Neural cell (in vitro differentiated cells): ENCODE measurements at regions not wholly inside any gene's neighbourhood (a gene's known extent, or its start where the extent isn't known, plus 50 kb on each side); places are given as distances from the start of the nearest gene placed in this dataset.

Source experiments
- H2AFZ ChIP-seq: fragments of 200-600, 300-800 bp; sonication (generic), shearing (Covaris generic); 2 replicates; pipeline ENCODE4 v1.6.0; 2014; ENCODE audit warnings: low read depth, mild to moderate bottlenecking, antibody characterized with exemption, low read length, moderate library complexity
- H3F3A ChIP-seq: fragments of 200-600 bp; shearing (Covaris generic); 2 replicates; pipeline ENCODE4 v1.6.1; 2016; ENCODE audit warnings: mild to moderate bottlenecking, moderate library complexity, mixed read lengths, antibody characterized with exemption, low read length; ENCODE audit not compliant: insufficient read depth, poor library complexity, severe bottlenecking
- H3K27ac ChIP-seq: fragments of 200-600, 300-800 bp; sonication (generic), shearing (Covaris generic); 2 replicates; pipeline ENCODE4 v1.5.1; 2014; ENCODE audit warnings: mild to moderate bottlenecking, low read length, moderate library complexity
- H3K27me3 ChIP-seq: fragments of 300-800, 200-600 bp; sonication (generic), shearing (Covaris generic); 2 replicates; pipeline ENCODE4 v1.6.0; 2014; ENCODE audit warnings: mild to moderate bottlenecking, low read depth, low read length, moderate library complexity; ENCODE audit not compliant: insufficient read depth
- H3K36me3 ChIP-seq: fragments of 300-800, 200-600 bp; sonication (generic), shearing (Covaris generic); 2 replicates; pipeline ENCODE4 v1.5.1; 2014; ENCODE audit warnings: mild to moderate bottlenecking, antibody characterized with exemption, low read length, moderate library complexity; ENCODE audit not compliant: insufficient read depth
- H3K4me2 ChIP-seq: fragments of 300-800, 200-600 bp; sonication (generic), shearing (Covaris generic); 2 replicates; pipeline ENCODE4 v1.6.0; 2014; ENCODE audit warnings: mild to moderate bottlenecking, low read length
- H3K4me3 ChIP-seq: fragments of 300-800, 200-600 bp; sonication (generic), shearing (Covaris generic); 2 replicates; pipeline ENCODE4 v1.5.1; 2014; ENCODE audit warnings: mild to moderate bottlenecking, low read length, moderate library complexity
- H3K79me2 ChIP-seq: fragments of 200-600 bp; shearing (Covaris generic); replicated peaks from 2 replicates; pipeline ENCODE4 v1.6.0; 2014; ENCODE audit warnings: mild to moderate bottlenecking, low read length, moderate library complexity; ENCODE audit not compliant: insufficient read depth
- H3K9ac ChIP-seq: fragments of 300-800, 200-600 bp; sonication (generic), shearing (Covaris generic); 2 replicates; pipeline ENCODE4 v1.6.1; 2016; ENCODE audit warnings: mild to moderate bottlenecking, low read length, mixed read lengths
- H3K9me2 ChIP-seq: fragments of 200-600 bp; shearing (Covaris generic); 2 replicates; pipeline ENCODE4 v1.6.1; 2016; ENCODE audit warnings: mild to moderate bottlenecking, low read length, mixed read lengths; ENCODE audit not compliant: insufficient read depth
- H3K9me3 ChIP-seq: fragments of 200-600, 300-800 bp; sonication (generic), shearing (Covaris generic); 2 replicates; pipeline ENCODE4 v1.6.1; 2016; ENCODE audit warnings: mild to moderate bottlenecking, mixed run types, low read length, moderate library complexity, mixed read lengths
- H4K20me1 ChIP-seq: fragments of 200-600 bp; shearing (Covaris generic); 2 replicates; pipeline ENCODE4 v1.6.1; 2016; ENCODE audit warnings: mild to moderate bottlenecking, mixed run types; ENCODE audit not compliant: insufficient read depth
- CTCF ChIP-seq: fragments of 450-650 bp; IDR thresholded peaks from 2 replicates; pipeline ENCODE4 v1.5.1; 2014; ENCODE audit warnings: antibody characterized with exemption, mild to moderate bottlenecking, moderate library complexity; ENCODE audit not compliant: poor library complexity, severe bottlenecking
- EP300 ChIP-seq: fragments of 450-650 bp; conservative IDR thresholded peaks from 2 replicates; pipeline ENCODE4 v1.6.1; 2014; ENCODE audit warnings: antibody characterized with exemption, mild to moderate bottlenecking, moderate library complexity; ENCODE audit not compliant: poor library complexity, severe bottlenecking
- EZH2 ChIP-seq: fragments of 200-600, 300-800 bp; shearing (Covaris generic), sonication (generic); IDR thresholded peaks from 2 replicates; pipeline ENCODE4 v1.6.1; 2014; ENCODE audit warnings: antibody characterized with exemption, low read length, borderline replicate concordance, mild to moderate bottlenecking; ENCODE audit not compliant: insufficient read depth, poor library complexity, severe bottlenecking
- MXI1 ChIP-seq: fragments of 450-650 bp; conservative IDR thresholded peaks from 2 replicates; pipeline ENCODE4 v1.6.1; 2014; ENCODE audit warnings: antibody characterized with exemption, mild to moderate bottlenecking; ENCODE audit not compliant: poor library complexity, severe bottlenecking
- POLR2AphosphoS5 ChIP-seq: IDR thresholded peaks from 2 replicates; pipeline ENCODE4 v1.6.1; 2012
- RAD21 ChIP-seq: fragments of 450-650 bp; conservative IDR thresholded peaks from 2 replicates; pipeline ENCODE4 v1.6.1; 2014; ENCODE audit warnings: antibody characterized with exemption, mild to moderate bottlenecking, moderate library complexity
- REST ChIP-seq: IDR thresholded peaks from 2 replicates; pipeline ENCODE4 v1.6.1; 2012; ENCODE audit warnings: borderline replicate concordance
- SMC3 ChIP-seq: fragments of 450-650 bp; conservative IDR thresholded peaks from 2 replicates; pipeline ENCODE4 v1.6.1; 2014; ENCODE audit warnings: antibody characterized with exemption, mild to moderate bottlenecking, moderate library complexity; ENCODE audit not compliant: poor library complexity
- TAF1 ChIP-seq: IDR thresholded peaks from 2 replicates; pipeline ENCODE4 v1.6.1; 2012; ENCODE audit warnings: low read depth

GRCh38 chr13:31035185-31035965, 102.9 kb downstream of the TEX26 start:
- H3K9me3 ChIP-seq = no peaks in the 10 kb centered on the region
- H3K79me2 ChIP-seq = no peaks in the 10 kb centered on the region
- H3K4me2 ChIP-seq = no peak overlapping the region
- no peaks in the 10 kb centered on the region for H3K27me3 ChIP-seq
- H3K36me3 ChIP-seq = no peaks in the 10 kb centered on the region
- no peak overlapping the region for H3K9ac ChIP-seq
- no peak overlapping the region for H3K4me3 ChIP-seq
- H3F3A ChIP-seq = no peaks in the 10 kb centered on the region
- no peak overlapping the region for H3K27ac ChIP-seq
- TF ChIP-seq RAD21 = no peak
- no peak for TF ChIP-seq MXI1
- no peak for TF ChIP-seq EP300
- no peak for TF ChIP-seq CTCF
- no peak overlapping the region for H2AFZ ChIP-seq
- no peaks in the 10 kb centered on the region for H3K9me2 ChIP-seq
- no peaks in the 10 kb centered on the region for H4K20me1 ChIP-seq

- no peak overlapping the region for H3K4me3 ChIP-seq
- no peaks in the 10 kb centered on the region for H3K9me2 ChIP-seq
- H3F3A ChIP-seq = no peaks in the 10 kb centered on the region
- no peak overlapping the region for H3K27ac ChIP-seq
- H3K36me3 ChIP-seq = no peaks in the 10 kb centered on the region
- TF ChIP-seq EP300 = no peak
- TF ChIP-seq REST = no peak
- no peak for TF ChIP-seq TAF1
- TF ChIP-seq SMC3 = no peak
- TF ChIP-seq POLR2AphosphoS5 = no peak
- TF ChIP-seq CTCF = no peak
- TF ChIP-seq MXI1 = no peak
- no peak for TF ChIP-seq EZH2
- TF ChIP-seq RAD21 = no peak
- H3K9me3 ChIP-seq = no peaks in the 10 kb centered on the region
- no peak overlapping the region for H2AFZ ChIP-seq
- no peak overlapping the region for H3K4me2 ChIP-seq
- no peak overlapping the region for H3K9ac ChIP-seq
- no peaks in the 10 kb centered on the region for H3K27me3 ChIP-seq
- H4K20me1 ChIP-seq = no peaks in the 10 kb centered on the region
- no peaks in the 10 kb centered on the region for H3K79me2 ChIP-seq
Observed at GRCh38 chr13:31032528-31033113, 100.2 kb downstream of the TEX26 start.
